ENCODE measurements at regions not wholly inside any gene's neighbourhood (a gene's known extent, or its start where the extent isn't known, plus 50 kb on each side); places are given as distances from the start of the nearest gene placed in this dataset.

GRCh38 chr10:25698638-25699037, 235.4 kb upstream of the MYO3A start:
- H3K4me1 ChIP-seq (ENCODE audit: low read length) = no peaks in the 10 kb centered on the region
- no peaks in the 10 kb centered on the region for H3K27me3 ChIP-seq (ENCODE audit: low read length)
- H4K20me1 ChIP-seq (ENCODE audit: insufficient read depth, low read depth, low read length) = no peaks in the 10 kb centered on the region
- H3K9me3 ChIP-seq (ENCODE audit: low read length) = no peaks in the 10 kb centered on the region
- H3K4me2 ChIP-seq (ENCODE audit: low read depth, low read length, poor library complexity, severe bottlenecking) = no peak overlapping the region
- no peaks in the 10 kb centered on the region for H3K36me3 ChIP-seq (ENCODE audit: insufficient read depth, low read length)
- no peaks in the 10 kb centered on the region for H3K79me2 ChIP-seq (ENCODE audit: low read length)
- no peak overlapping the region for H3K27ac ChIP-seq (ENCODE audit: low read length)
- DNase-seq = no peak
- H3K9me2 ChIP-seq (replicated peaks; ENCODE audit: insufficient read depth, low read length) = no peaks in the 10 kb centered on the region
- H2AFZ ChIP-seq (ENCODE audit: low read length) = no peak overlapping the region
- no peak overlapping the region for H3K9ac ChIP-seq (ENCODE audit: low read length)
- H3K4me3 ChIP-seq (ENCODE audit: low read length) = no peak overlapping the region

- Histone ChIP-seq H3K4me2 (ENCODE audit: low read depth, low read length, poor library complexity, severe bottlenecking) (no peak overlapping the region), H3K9me3 (ENCODE audit: low read length) (no peaks in the 10 kb centered on the region), H3K36me3 (ENCODE audit: insufficient read depth, low read length) (no peaks in the 10 kb centered on the region), H3K9me2 (replicated peaks; ENCODE audit: insufficient read depth, low read length) (no peaks in the 10 kb centered on the region), H3K79me2 (ENCODE audit: low read length) (no peaks in the 10 kb centered on the region), H3K4me3 (ENCODE audit: low read length) (no peak overlapping the region), H4K20me1 (ENCODE audit: insufficient read depth, low read depth, low read length) (no peaks in the 10 kb centered on the region), H3K4me1 (ENCODE audit: low read length) (no peaks in the 10 kb centered on the region), H3K27me3 (ENCODE audit: low read length) (no peaks in the 10 kb centered on the region), H3K27ac (ENCODE audit: low read length) (no peak overlapping the region), H2AFZ (ENCODE audit: low read length) (no peak overlapping the region), H3K9ac (ENCODE audit: low read length) (no peak overlapping the region)
- DNase-seq = no peak
Observed at GRCh38 chr10:25699631-25700030, 234.4 kb upstream of the MYO3A start.

DNA sequence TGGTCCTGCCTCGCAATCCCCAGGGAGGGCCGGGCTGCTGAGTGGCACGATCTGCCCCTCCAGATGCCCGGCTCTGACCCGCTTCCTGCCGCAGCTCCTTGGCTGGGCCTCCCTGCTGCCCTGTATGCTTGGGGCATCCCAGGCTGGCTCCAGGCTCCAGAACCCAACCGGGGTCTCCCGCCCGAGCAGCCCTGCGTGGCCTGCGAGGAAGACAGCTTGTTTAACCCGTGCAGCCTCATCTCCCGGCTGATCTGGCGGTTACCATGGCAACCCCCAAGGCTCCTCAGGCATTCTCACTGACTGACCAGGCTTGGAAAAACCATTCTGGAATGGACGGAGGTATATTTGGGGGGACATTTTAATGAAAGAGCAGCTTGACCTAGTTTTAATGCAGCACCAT, 232.4 kb upstream of the MYO3A start:
- Histone ChIP-seq H3K36me3 (ENCODE audit: insufficient read depth, low read length) (no peaks in the 10 kb centered on the region), H3K4me2 (ENCODE audit: low read depth, low read length, poor library complexity, severe bottlenecking) (no peak overlapping the region), H3K9me2 (replicated peaks; ENCODE audit: insufficient read depth, low read length) (no peaks in the 10 kb centered on the region), H2AFZ (ENCODE audit: low read length) (no peak overlapping the region), H3K27me3 (ENCODE audit: low read length) (no peaks in the 10 kb centered on the region), H3K4me1 (ENCODE audit: low read length) (no peaks in the 10 kb centered on the region), H3K79me2 (ENCODE audit: low read length) (no peaks in the 10 kb centered on the region), H3K4me3 (ENCODE audit: low read length) (no peak overlapping the region), H3K9ac (ENCODE audit: low read length) (no peak overlapping the region), H4K20me1 (ENCODE audit: insufficient read depth, low read depth, low read length) (no peaks in the 10 kb centered on the region), H3K27ac (ENCODE audit: low read length) (no peak overlapping the region), H3K9me3 (ENCODE audit: low read length) (no peaks in the 10 kb centered on the region)
- DNase-seq = no peak

GRCh38 chr10:25704622-25705021, 229.4 kb upstream of the MYO3A start:
- Histone ChIP-seq H3K4me3 (ENCODE audit: low read length) (no peak overlapping the region), H3K9ac (ENCODE audit: low read length) (no peak overlapping the region), H3K79me2 (ENCODE audit: low read length) (no peaks in the 10 kb centered on the region), H3K9me2 (replicated peaks; ENCODE audit: insufficient read depth, low read length) (no peaks in the 10 kb centered on the region), H3K9me3 (ENCODE audit: low read length) (no peaks in the 10 kb centered on the region), H3K27ac (ENCODE audit: low read length) (no peak overlapping the region), H2AFZ (ENCODE audit: low read length) (no peak overlapping the region), H4K20me1 (ENCODE audit: insufficient read depth, low read depth, low read length) (no peaks in the 10 kb centered on the region), H3K4me2 (ENCODE audit: low read depth, low read length, poor library complexity, severe bottlenecking) (no peak overlapping the region), H3K27me3 (ENCODE audit: low read length) (no peaks in the 10 kb centered on the region), H3K36me3 (ENCODE audit: insufficient read depth, low read length) (no peaks in the 10 kb centered on the region), H3K4me1 (ENCODE audit: low read length) (no peaks in the 10 kb centered on the region)
- no peak for DNase-seq

GRCh38 chr10:25707572-25707971, 226.5 kb upstream of the MYO3A start:
- H2AFZ ChIP-seq (ENCODE audit: low read length) = no peak overlapping the region
- H4K20me1 ChIP-seq (ENCODE audit: insufficient read depth, low read depth, low read length) = no peaks in the 10 kb centered on the region
- no peak for DNase-seq
- no peaks in the 10 kb centered on the region for H3K36me3 ChIP-seq (ENCODE audit: insufficient read depth, low read length)
- no peak overlapping the region for H3K4me2 ChIP-seq (ENCODE audit: low read depth, low read length, poor library complexity, severe bottlenecking)
- no peaks in the 10 kb centered on the region for H3K9me2 ChIP-seq (replicated peaks; ENCODE audit: insufficient read depth, low read length)
- H3K4me3 ChIP-seq (ENCODE audit: low read length) = no peak overlapping the region
- no peaks in the 10 kb centered on the region for H3K27me3 ChIP-seq (ENCODE audit: low read length)
- no peak overlapping the region for H3K9ac ChIP-seq (ENCODE audit: low read length)
- H3K27ac ChIP-seq (ENCODE audit: low read length) = no peak overlapping the region
- H3K9me3 ChIP-seq (ENCODE audit: low read length) = no peaks in the 10 kb centered on the region
- H3K79me2 ChIP-seq (ENCODE audit: low read length) = no peaks in the 10 kb centered on the region
- H3K4me1 ChIP-seq (ENCODE audit: low read length) = no peaks in the 10 kb centered on the region

DNA sequence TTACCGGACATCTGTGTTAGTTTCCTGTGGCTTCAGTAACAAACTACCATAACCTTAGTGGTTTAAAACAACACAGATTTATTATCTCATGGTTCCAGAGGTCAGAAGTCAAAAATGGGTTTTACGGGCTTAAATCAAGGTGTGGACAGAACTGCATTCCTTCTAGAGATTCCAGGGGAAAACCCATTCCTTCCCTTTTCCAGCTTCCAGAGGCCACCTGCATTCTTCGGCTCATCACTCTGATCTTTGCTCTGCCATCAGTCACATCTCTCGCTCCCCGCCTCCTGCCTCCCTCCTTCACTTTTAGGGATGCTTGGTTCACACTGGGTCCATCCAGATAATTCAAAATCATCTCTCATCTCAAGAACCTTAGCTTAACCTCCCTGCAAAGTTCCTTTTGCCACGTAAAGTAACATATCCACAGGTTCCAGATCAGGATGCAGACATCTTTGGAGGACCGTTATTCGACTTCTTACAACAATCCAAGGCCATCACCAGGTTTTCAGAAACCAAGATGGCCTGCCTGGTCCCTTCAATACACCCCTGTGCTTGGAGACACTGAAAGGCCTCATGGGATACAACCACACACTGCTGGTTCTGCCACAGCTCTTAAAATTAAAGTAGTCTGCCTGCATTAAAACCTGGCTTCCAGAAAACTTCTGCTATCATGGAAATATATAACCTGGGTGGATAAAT, 225.9 kb upstream of the MYO3A start:
- H3K4me2 ChIP-seq (ENCODE audit: low read depth, low read length, poor library complexity, severe bottlenecking) = no peak overlapping the region
- H3K9me3 ChIP-seq (ENCODE audit: low read length) = no peaks in the 10 kb centered on the region
- H3K4me3 ChIP-seq (ENCODE audit: low read length) = no peak overlapping the region
- no peaks in the 10 kb centered on the region for H3K79me2 ChIP-seq (ENCODE audit: low read length)
- no peaks in the 10 kb centered on the region for H3K27me3 ChIP-seq (ENCODE audit: low read length)
- H2AFZ ChIP-seq (ENCODE audit: low read length) = no peak overlapping the region
- no peak overlapping the region for H3K9ac ChIP-seq (ENCODE audit: low read length)
- no peak overlapping the region for H3K27ac ChIP-seq (ENCODE audit: low read length)
- no peaks in the 10 kb centered on the region for H3K4me1 ChIP-seq (ENCODE audit: low read length)
- no peak for DNase-seq
- H4K20me1 ChIP-seq (ENCODE audit: insufficient read depth, low read depth, low read length) = no peaks in the 10 kb centered on the region
- no peaks in the 10 kb centered on the region for H3K36me3 ChIP-seq (ENCODE audit: insufficient read depth, low read length)
- no peaks in the 10 kb centered on the region for H3K9me2 ChIP-seq (replicated peaks; ENCODE audit: insufficient read depth, low read length)

DNA sequence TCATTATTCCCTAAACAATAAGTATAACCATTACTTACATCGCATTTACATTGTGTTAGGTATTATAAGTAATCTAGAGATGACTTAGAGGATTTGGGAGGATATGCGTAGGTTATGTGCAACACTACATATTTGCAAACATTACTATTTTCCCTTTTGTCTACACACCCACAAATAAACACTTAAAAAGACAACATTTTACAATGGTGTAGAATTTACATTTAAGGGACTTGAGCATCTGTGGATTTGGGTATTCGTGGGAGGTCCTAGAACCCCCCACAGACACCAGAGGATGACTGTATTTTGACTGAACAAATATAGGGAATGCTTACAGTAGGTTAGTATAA, 220.2 kb upstream of the MYO3A start:
- Histone ChIP-seq H3K9ac (ENCODE audit: low read length) (no peak overlapping the region), H3K4me2 (ENCODE audit: low read depth, low read length, poor library complexity, severe bottlenecking) (no peak overlapping the region), H3K4me1 (ENCODE audit: low read length) (no peaks in the 10 kb centered on the region), H2AFZ (ENCODE audit: low read length) (no peak overlapping the region), H3K9me2 (replicated peaks; ENCODE audit: insufficient read depth, low read length) (no peaks in the 10 kb centered on the region), H3K4me3 (ENCODE audit: low read length) (no peak overlapping the region), H3K27me3 (ENCODE audit: low read length) (no peaks in the 10 kb centered on the region), H3K79me2 (ENCODE audit: low read length) (no peaks in the 10 kb centered on the region), H3K27ac (ENCODE audit: low read length) (no peak overlapping the region), H3K9me3 (ENCODE audit: low read length) (no peaks in the 10 kb centered on the region), H3K36me3 (ENCODE audit: insufficient read depth, low read length) (no peaks in the 10 kb centered on the region), H4K20me1 (ENCODE audit: insufficient read depth, low read depth, low read length) (no peaks in the 10 kb centered on the region)
- DNase-seq = no peak

GRCh38 chr10:25724241-25724640, 209.8 kb upstream of the MYO3A start:
- Histone ChIP-seq H3K9ac (ENCODE audit: low read length) (no peak overlapping the region), H3K9me2 (replicated peaks; ENCODE audit: insufficient read depth, low read length) (no peaks in the 10 kb centered on the region), H3K4me1 (ENCODE audit: low read length) (no peaks in the 10 kb centered on the region), H3K4me3 (ENCODE audit: low read length) (no peak overlapping the region), H4K20me1 (ENCODE audit: insufficient read depth, low read depth, low read length) (no peaks in the 10 kb centered on the region), H3K27ac (ENCODE audit: low read length) (no peak overlapping the region), H2AFZ (ENCODE audit: low read length) (no peak overlapping the region), H3K9me3 (ENCODE audit: low read length) (no peaks in the 10 kb centered on the region), H3K4me2 (ENCODE audit: low read depth, low read length, poor library complexity, severe bottlenecking) (no peak overlapping the region), H3K79me2 (ENCODE audit: low read length) (no peaks in the 10 kb centered on the region), H3K27me3 (ENCODE audit: low read length) (no peaks in the 10 kb centered on the region), H3K36me3 (ENCODE audit: insufficient read depth, low read length) (no peaks in the 10 kb centered on the region)
- no peak for DNase-seq

Measured in Karpas-422 (cell line).